HG03175 (cell line): ENCODE measurements at regions not wholly inside any gene's neighbourhood (a gene's known extent, or its start where the extent isn't known, plus 50 kb on each side); places are given as distances from the start of the nearest gene placed in this dataset.
A peak's percentile ranks its signal among the peaks of the same experiment; 100 is the strongest.
"Not testable (repeated sequence)": the region's sequence is repeated elsewhere in the genome, so short reads cannot be mapped to it uniquely, and the experiment has no call there.

Source experiments
- ATAC-seq: cut with Tn5 transposase; IDR thresholded peaks from one replicate; pipeline ENCODE4 v1.9.1; 2021; ENCODE audit warnings: mild to moderate bottlenecking, moderate library complexity; ENCODE audit not compliant: unreplicated experiment

DNA sequence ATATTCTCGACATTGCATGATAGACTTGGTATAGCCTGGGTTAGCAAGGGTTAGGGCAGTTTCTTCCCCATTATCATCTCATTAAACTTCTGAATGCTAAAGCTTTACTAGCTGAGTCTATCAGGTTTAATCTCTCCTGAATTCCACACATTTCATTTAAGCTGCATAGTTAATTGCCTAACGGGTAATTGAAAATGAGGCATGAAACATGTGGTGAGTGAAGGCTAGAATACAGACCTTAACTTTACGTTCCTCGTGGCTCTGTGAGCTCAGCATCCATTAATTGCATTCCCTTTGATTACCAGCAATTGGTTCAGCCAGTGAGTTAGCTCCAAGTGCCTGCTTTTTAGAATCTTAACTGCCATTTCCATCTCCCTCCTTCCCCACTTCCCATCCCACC, 126.5 kb upstream of the MEX3C start:
- no peak for ATAC-seq

DNA sequence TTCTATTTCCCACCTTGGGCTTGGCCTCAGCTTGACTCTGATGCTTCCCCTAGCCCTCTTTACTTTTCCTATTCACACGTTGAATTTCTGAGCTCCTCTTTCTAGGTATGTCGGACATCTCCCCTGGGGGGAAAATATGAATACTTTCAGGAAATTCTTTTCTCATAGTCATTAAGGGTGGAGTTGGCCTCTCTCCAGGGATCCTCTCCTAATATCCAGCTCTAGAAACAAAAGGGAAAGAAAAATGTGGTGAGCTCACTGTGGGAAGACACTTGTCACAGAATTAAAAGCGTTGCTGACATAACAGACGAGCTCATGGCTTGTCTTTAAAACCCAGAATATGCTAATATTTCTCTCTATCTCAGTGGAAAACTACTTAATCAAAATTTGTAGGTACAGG, 132.7 kb upstream of the MEX3C start:
- ATAC-seq = no peak

DNA sequence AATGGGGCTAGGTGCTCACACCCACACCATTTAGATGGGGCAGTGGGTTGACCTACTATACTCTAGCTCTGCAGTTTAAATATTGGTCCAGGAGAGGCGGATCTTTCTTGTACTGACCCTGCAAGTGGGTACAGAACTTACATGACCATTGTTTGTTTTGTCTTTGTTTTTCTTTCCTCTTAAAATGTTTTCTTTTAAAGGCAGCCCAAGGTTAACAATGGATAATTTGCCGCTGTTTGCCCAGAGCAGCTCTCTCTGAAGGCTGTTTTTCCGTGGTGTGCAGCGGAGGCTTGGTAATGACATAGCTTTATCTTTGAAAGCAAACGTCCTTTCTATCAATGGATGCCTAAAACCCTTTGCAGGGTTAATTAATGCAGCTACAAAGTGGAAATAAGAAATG, 133.3 kb upstream of the MEX3C start:
- ATAC-seq = no peak

DNA sequence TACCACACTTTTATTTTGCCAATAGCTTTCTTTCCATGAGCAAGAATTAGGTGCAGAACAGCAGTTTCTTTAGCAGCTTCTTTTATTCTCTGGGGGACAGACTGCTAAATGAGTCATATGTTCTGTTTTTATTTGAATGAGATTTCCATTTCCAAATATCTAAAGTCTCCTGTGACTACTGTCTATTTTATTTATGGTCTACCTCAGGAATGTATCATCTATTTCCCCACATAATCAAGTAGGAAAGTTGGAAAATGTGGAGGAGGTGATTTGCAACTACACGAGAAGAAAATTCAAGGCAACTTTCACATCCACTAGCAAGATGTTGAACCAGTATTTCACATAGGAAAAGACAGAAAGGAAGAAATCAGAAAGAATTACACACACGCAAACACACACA, 139.9 kb upstream of the MEX3C start:
- ATAC-seq = no peak

DNA sequence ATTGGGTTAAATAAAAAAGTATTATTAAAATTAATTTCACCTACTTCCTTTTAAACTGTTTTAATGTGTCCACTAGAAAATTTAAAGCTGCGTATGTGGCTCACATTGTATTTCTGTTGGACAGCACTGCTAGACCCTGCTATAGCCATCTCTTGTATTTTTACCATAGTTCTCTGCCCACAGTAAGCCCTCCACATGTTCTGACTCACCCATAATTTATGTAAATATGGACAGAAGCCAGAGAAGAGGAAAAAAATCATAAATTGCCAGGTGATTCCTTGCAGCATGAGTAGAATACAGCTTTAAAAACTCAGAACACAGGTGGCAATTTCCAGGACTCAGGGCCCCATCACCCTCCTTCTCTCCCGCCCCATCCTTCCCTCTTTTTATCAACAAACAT, 142.4 kb upstream of the MEX3C start:
- no peak for ATAC-seq

DNA sequence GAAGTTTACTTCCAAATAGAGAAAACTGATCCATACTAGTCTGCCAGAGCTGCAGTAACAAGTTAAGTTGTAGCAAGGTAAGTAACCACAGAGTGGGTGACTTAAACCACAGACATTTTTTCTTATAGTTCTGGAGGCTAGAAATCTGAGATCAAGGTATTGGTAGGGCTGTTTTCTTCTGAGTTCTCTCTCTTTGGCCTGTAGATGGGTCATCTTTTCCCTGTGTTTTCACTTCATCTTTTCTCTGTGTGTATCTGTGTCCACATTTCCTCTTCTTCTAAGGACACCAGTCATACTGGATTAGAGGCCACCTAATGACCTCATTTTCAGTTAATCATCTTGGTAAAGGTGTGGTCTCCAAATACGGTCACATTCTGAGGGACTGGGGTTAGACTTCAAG, 142.9 kb upstream of the MEX3C start:
- ATAC-seq = no peak

DNA sequence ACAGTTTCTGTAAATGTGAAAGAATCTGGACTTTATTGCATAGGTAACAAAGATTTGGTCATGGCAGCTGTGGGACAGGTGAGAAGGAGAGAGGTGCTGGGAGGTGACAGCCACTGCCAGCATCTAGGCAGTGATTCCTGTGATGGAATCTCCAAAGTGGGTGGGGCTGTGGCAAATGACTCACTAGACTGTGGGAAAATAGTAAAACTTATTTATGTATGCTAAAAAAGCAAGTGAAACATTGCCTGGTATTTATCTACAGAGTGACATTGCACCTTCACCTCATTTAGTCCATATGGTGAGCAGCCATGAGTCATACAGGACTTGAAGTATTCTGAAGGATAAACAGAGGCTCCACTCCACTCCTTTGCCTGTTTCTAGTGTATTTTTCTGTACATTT, 145.3 kb upstream of the MEX3C start:
- no peak for ATAC-seq

DNA sequence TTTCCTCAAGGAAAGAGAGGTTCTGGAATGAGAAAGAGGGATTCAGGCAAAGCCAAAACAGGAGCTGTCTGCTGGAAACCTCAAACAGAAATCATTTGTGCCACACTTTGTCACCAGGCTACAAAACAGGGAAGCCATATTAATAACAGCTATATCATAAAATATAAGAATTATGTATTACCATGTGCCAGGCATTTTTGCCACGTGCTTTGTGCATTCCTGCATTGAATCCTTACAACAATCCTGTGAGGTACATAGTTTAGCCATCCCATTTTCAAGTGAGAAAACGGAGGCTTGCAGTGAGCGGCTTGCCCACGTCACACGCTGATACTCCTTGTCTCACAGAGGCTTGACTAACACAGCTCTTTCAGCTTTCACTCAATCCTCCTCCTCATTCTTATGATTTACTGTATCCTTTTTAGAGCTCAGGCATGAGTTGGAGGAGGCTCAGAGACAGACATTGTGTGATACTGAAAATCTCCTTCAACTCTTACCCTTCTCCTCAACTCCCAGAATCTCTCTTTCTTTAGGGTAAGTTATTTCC, 148.4 kb upstream of the MEX3C start:
- ATAC-seq = no peak

DNA sequence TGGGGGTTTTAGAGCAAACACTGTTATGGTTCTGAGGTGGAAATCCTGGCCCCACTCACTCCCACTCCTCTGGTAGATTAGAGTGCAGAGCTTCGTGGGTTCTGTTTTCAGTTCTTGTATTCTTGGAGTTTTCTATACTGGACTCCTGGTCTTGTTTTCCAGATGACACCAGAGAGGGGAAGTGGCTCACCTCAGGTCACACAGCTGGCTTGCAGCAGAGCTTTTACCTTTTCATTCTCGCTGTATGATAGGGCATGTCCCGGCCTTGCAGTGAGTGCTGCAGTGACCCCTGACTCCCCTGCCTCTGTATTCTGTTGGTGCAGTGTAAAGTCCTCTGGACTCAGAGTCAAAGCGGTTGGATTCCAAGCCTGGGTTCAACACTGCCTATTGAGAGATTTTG, 148.9 kb upstream of the MEX3C start:
- no peak for ATAC-seq

DNA sequence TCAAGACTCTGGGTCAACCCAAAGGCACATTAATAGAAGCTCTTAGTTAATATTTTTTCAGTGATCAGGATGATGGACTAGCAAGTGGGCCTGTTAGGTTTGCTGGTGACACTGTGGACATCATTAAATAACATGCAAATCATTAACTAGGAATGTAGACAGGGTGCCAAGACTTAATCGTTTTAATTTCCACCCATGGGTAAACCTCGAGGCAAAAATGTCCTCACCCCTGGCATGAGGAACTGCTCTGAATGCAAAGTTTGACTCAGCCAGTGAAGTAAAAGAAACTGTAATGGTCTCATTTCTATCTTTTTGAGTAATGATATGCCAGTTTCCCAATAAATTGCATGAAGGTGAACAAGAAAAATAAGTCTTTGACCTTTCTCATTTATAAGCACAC, 152.6 kb upstream of the MEX3C start:
- ATAC-seq = no peak

DNA sequence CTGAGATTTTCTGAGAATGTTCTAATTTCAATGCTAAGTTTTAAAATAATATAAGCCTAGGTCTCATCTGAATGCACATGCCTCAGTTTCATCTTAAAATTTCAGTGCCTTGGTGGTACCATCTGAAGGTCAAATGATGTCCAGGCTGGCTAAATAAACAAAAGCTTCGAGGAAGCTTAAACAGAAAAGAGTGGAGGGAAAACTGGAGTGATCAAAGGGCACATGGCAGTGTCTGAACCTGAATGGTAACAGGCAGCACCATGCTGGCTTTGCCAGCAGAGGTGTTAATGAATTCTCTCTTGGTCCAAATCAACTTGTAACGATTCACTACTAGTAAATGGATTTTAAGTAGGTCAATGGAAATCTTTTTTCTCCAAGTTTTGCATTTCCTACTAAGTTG, 158.4 kb upstream of the MEX3C start:
- no peak for ATAC-seq

DNA sequence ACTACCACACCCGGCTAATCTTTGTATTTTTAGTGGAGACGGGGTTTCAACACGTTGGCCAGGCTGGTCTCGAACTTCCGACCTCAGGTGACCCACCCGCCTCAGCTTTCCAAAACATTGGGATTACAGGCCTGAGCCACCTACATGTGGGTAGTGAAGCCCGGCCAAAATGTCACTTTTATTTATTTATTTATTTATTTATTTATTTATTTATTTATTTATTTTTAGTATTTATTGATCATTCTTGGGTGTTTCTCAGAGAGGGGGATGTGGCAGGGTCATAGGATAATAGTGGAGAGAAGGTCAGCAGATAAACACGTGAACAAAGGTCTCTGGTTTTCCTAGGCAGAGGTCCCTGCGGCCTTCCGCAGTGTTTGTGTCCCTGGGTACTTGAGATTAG, 162.8 kb upstream of the MEX3C start:
- ATAC-seq = not testable (repeated sequence)

DNA sequence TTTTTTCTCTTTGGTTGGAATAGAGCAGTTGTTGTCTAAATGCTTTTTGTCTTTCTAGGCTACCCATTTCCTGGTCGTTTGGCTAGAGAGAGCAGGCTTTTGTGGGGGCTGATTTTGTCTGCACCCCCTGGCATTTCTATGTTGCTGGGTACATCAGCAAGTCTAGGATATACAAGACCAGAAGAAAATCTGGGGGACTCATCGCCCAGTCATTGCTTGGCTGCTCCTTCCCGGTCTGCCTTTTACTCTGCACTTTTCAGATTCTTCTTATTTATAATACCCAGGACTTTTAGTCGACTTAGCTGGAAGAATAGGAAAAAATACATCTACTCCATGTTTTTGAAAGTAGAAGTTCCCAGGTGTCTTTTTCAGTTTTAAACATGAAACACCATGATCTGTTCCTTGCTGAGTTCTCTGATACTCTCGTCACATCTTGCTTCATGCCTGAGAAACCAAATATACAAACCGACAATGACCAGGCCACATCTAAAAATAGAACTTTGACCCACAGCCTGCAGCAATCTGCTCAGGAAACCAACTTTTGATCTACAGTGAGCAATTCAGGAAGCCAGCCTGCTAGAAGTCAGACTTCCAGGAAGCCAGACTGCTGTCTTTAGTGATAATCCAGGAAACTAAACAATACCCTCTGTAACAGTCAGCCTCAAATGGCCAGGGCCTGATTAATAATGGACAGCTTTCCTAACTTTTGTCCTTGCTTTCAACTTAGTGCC, 163.8 kb upstream of the MEX3C start:
- ATAC-seq = peak; percentile 87

DNA sequence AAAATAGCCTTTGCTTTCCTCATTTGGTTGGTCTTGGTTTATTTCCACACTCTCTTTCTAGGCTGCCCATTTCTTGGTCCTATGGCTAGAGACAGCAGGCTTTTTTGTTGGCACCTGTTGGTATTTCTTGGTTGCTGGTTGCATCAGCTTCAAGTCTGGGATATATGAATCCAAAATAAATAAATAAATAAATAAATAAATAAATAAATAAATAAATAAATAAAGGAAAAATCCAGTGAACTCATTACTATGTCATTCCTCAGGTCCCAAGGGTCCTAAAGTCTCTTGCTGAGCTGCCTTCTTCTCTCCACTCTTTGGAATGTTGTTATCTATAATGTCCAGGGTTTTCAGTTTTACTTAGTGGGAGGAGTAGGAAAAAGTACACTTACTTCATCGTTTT, 165.9 kb upstream of the MEX3C start:
- ATAC-seq = no peak

DNA sequence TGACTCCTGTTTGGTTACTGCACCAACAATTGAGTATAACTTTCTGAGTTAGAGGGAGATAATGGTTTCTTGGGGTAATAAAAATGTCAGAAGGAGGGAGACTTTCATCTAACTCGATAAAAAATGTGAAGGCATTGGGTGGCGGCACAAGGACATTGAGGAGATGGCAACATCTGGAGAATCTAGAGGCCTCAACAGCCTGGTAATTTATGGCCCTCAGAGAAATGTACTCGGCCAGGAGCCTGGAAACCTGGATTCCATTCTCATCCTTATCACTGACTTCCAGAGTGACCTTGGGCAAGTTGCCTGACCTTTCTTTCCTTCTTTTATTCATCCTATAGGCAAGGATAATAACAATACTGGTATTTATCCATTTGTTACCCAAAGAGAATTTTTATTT, 173.5 kb upstream of the MEX3C start:
- no peak for ATAC-seq

DNA sequence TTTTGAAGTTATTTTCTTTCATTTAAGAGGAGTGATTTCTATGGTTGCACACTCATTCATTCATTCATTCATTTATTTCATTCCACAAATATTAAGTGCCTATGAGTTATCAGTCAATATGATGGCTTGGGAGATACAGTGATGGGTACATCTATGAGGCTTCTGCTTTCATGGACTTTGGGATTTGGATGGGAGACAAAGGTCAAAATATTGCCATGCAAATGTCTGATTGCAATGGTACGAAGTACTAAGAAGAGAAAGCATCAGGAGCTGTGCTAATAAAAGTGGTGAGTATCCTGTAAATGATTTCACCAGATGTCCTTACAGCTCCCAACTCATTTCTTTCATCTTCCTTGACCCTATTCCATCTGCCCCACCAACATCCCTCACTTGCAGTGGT, 174.4 kb upstream of the MEX3C start:
- no peak for ATAC-seq

DNA sequence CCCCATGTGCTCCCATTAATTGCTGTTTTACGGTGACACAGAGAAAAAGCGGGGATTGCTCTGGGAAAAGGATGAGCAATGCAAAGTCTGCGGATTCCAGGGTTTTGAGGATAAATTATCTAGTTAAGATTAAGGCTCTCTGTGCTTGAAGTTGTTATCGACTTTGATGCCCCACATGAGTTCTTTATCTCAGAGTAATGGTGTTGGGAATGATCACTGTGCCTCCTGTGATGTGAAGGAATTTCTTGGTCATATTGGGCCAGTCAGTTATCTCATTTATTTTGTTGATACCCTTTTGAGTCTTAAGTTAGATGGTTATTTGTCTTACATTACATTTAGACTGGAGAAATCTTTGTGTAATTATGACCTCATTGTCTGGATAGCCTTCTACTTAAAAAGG, 184.6 kb upstream of the MEX3C start:
- ATAC-seq = no peak

DNA sequence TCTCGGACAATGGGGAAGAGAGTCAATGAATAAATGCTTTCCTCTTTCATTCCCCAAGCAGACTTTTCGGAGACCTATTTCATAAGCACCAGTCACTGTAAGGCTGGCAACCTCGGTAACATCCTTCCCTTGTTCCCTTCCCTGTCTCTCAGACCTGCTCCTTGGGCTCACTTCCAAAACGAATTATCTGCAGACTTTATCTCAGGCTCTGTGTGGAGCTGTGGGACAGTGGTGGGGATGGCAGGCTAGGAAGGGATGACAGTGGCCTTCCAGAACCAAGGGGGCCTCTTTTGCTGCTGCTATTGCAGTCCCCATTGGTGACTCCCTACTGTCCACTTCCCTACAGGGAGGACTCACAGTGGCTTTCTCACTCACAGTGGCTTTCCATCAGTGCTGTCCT, 185.6 kb upstream of the MEX3C start:
- no peak for ATAC-seq

DNA sequence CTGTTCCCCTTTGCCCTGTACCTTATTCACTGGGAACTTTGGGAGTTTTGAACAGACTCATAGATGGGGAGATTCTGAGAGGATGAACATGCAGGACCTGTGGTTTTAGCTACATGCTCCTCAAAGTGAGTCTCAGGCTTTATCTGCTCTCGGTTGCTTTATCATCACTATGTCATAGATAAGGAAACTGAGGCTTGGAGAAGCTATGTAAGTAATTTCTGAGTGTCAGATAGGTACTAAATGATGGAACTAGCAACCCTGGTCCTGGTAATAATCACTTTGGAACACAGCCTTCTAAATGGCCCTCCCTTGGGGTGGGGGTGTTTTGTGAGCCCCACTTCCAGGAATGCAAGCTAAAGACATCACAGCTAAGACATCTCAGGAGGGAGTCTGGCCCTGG, 186.2 kb upstream of the MEX3C start:
- ATAC-seq = no peak

DNA sequence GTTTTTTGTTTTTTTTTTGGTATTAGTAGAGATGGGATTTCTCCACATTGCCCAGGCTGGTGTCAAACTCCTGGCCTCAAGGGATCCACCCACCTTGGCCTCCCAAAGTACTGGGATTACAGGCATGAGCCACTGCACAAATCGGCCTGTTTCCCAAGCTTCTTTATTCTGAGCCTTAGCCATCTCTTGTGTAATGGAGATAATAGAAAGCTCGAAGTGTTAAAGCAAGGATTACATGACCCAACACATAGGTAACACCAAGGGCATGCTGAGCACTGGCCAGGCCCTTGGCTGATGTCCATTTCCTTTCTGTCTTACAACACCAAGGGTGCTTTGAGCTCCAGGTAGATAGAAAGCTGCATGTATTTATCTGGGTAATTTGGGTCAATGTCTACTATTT, 187.8 kb upstream of the MEX3C start:
- ATAC-seq = no peak

DNA sequence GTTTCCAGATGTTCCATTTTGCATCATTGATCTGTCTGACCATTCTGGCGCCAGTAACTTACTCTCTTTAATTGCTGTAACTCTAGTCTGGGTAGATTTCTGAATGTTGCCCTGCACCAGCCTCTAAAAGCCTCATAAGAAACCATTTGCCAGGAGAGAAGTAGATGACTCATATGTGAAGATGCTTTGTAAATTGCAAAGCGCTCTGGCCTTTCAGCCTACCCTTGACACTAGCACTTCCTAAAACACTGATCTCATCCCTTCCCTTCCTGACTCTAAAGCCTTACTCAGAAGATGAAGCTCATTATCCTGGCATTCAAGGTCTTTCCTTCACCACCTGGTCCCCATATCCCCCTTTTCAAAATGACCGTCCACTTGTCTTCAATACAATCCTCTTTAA, 193.2 kb upstream of the MEX3C start:
- no peak for ATAC-seq

DNA sequence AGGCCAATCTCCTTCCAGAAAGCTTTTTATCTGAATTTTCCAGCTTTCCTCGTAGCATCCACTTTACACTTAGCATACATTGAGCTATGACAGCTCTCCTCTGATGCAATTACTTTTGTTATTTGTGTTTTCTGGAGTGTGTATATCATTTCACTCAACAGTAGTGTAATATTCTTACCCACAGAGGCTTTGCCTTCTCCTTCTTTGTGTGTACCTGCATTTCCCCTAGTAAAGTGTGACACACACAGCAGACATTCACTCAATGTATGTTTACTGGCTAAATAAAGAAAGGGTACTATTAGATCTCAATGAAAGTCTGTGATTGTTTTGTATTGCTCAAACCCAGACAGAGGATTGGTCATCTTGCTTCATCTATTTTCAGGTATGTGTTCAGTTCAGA, 193.7 kb upstream of the MEX3C start:
- ATAC-seq = no peak

DNA sequence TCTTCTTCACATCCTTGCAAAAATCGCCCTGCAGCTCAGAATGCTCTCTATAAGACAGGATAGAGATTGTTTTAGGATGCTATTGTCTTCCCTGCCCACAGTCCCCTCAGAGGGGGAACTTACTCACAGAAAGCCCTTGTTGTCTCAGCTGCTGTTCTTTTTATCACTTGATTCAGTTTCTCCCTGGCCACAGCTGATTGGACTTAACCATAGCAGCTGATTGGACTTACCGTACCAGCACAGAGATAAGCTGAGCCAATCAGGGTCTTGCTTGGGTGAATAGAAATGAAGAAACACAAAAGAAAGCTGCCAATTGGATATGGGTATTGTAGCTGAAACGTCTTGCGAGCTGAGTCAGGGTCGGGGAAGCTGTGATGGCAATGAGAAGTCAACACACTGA, 194.2 kb upstream of the MEX3C start:
- ATAC-seq = no peak
